CD4-positive, alpha-beta T cell treated with Interferon gamma for 1 hour (primary cell): ENCODE measurements at regions not wholly inside any gene's neighbourhood (a gene's known extent, or its start where the extent isn't known, plus 50 kb on each side); places are given as distances from the start of the nearest gene placed in this dataset.

ENCODE experiments used
- DNase-seq: peaks from one replicate; pipeline ENCODE4 v3.0.0-alpha.2; 2020

GRCh38 chr10:3723766-3724165 is 61.2 kb downstream of the KLF6 start:
- no peak for DNase-seq

DNA sequence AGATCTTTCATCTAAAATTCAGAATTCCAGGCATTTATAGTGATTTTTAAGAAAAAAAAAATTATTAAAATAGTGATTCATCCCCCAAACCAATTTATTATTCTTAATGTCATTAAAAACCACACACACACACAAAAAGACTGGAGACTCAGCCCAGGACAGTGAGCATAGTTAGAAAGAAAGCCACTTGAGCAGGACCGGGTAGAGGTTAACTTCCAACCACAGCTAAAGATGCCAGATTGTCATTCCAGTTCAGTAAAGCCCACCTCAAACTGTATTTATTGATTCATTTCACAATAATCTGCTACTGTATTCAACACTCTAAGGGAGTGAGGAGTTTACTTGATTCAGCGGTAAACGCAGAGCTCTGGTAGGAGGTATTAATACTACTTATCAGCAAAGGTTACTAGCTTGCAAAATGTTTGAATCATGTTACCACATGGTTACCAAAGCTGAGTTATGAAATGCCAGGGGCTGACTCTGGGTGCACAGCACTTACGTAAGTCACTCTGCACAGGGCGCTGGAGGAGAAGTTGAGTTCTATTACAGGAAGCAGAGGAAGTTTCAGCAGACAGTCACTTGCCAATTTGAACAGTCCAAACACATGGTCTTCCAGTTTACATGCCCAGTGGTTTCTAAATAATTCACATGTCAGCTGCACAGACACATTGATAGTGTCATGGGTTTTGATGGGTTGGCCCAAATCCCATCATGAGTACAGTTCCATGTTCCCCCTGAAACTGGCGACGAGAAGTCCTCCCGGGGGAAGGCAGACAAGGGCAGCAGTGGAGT is 64.6 kb downstream of the KLF6 start:
- peak; percentile 74 for DNase-seq

DNA sequence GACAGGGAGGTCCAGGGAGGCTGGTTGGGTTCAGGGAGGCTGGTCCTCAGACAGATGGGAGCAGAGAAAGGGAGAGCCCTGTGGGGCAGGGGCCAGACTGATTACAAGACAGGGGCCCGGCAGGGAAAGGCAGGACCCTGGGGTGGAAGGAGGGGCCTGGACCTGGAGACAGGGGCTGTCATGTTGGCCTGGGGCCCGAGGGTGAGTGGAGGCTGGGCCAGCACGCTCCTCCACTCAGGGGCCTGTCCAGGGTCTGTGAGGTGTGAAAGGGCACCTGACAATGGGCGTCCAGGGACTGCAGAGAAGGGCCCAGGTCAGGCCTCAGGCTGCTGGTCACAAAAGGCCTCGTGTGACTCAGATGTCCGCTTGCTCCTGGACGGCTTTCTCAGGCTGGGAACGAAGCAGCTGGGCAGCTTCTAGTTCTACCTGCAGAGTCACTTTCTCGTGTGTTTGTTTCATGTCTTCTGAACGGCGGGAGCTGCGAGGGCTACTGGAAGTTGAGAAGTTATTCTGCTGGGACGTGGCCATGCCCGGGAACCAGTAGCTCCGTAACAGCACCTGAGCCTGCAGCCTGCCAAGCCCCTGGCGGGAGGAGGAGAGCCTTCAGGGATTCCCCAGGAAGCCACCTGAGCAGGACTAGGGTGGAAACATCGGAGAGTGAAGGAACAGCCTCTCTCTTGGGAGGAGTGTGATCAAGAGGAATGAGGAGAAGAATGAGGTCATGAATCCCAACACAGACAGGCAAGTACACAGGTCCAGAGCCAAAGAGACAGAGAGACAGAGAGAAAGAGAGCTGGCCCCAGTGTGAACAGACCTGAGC is 65.8 kb downstream of the KLF6 start:
- DNase-seq: no peak

DNA sequence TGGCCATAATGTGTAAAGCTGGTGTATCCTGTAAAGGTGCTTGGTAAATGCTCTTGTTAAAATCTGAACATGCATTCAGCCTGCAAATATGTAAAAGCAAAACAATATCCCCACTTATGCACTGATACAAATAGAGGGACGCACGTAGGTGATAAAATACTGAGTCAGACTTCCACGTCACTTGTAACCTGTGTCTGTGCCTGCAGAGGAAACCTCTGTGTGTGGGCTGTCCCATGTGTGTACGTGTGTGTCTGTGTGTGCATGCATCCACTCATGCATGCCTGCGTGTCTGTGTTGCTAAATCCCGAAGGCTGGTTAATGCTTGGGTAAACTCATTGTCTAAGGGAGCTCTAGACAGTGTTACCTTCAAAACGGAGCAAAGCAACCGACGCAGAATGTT is 68.9 kb downstream of the KLF6 start:
- DNase-seq: no peak

- no peak for DNase-seq
Observed at GRCh38 chr10:3714967-3715366, 70.0 kb downstream of the KLF6 start.

DNA sequence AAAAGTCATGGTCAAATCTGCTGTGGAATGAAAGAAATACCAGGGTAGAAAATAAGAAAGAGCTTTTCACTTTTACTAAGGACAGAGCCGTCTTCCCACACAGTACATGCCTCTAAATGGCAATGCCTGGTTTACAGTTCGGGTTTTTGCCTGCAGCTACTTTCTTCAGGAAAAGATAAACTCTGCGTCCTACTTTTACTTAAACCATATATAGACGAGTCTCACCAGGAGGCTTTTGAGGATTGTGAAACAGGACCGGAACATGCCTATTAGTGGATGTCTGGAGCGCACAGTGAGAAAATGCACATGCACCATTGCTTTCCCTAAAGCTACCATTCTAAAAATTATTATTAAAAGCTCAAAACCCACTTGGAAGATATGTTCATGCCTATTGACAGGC is 70.5 kb downstream of the KLF6 start:
- DNase-seq: no peak

DNA sequence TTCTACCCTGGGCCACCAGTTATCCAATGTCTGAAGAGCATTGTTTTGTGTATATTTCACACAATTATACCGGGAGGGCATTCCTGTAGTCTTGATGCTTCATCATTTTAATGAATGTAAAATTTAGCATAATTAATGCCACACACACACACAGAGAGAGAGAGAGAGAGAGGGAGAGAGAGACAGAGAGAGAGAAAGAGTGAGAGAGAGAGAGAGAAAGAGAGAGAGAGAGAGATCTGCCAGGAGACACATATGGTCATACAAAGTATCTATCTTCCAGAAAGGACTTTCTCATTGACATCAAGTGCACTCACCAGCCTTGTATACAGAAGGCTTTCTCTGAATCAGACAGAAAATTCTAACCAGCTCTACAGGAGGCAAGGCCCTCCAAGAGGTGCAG is 72.3 kb downstream of the KLF6 start:
- DNase-seq: no peak

GRCh38 chr10:3711918-3712317 is 73.1 kb downstream of the KLF6 start:
- no peak for DNase-seq

DNA sequence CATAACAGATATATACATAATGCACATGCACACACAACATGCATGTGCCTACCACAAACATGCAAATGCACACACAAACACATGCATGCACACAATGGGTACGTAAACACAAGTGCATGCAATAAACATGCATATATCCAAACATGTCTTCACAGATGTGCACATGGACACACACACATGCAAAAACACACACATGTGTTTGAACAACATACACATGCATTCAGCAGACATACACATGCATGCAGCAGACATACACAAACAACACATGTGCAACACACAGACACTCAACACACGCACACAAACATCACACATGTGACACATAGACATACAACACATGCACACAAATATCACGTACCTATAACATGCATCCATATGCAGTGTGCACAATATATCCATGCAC is 74.2 kb downstream of the KLF6 start:
- DNase-seq: no peak

GRCh38 chr10:3709456-3710060 is 75.5 kb downstream of the KLF6 start:
- DNase-seq: no peak

- DNase-seq: no peak
Observed at GRCh38 chr10:3708852-3709251, 76.2 kb downstream of the KLF6 start.

GRCh38 chr10:3704565-3705325 is 80.3 kb downstream of the KLF6 start:
- no peak for DNase-seq

DNA sequence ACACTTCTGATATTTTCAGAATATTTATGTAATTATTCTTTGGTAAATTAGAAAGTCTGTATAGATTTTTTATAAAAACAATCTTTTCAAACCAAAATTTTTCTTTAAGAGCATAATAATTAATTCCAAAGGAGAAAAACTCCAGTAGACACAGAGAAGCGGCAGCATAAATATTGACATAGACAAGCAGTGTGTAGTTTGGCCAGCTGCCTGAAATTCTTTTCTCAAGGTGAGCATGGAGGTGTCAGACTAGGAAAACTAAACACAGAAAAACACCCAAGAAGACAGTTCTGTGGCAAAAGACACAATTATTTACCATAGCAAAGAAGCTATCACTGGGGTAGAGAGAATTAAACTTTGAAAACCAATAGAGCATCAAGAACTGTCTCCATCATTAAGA is 82.4 kb downstream of the KLF6 start:
- DNase-seq: no peak

DNA sequence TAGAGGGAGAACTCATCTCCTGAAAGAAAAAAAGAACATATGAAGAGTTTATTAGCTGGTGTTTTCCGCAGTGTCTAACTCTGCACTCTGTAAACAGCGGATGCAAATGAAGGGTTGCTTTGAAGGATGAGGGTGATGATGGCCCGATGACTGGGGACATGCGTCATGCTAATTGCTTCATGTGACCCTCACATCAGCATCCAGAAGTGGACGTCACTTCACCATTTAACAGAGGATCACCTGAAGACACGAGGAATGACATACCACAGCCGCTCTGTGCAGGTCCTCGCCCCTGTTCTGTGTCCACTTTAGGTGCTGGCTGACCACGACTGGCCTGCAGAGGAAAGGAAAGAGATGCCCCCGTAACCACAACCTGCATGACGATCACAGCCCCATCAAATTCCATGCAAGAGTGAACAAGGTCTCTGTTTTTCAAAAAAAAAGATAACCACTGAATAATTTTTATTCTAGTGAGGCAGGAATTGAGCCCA is 82.9 kb downstream of the KLF6 start:
- no peak for DNase-seq

- no peak for DNase-seq
Observed at GRCh38 chr10:3701491-3701890, 83.5 kb downstream of the KLF6 start.

DNA sequence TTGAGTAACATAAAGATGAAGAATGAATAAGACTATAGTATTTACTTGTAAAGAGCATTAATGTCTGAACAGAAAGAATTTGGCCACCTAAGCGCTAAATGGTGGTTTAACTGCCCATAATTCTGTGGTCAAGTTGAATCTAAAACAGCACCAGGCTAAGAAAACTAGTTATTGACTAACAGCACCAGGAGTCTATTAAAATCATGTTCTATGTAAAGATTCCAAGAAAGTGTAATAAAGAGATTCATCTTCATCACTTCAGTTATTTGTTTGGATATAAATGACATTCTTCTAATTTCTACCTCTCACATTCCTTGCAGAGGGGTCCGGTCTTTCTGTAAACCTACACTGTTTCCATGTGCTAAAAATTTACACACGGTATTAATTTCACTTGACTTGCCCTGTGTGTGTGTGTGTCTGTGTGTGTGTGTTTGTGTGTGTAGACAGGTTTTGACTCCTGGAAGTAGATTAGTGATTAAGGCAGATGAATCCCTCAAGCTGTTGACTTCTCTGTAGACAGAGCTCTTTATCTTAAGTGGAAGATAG is 84.4 kb downstream of the KLF6 start:
- DNase-seq: no peak

- no peak for DNase-seq
Observed at GRCh38 chr10:3699916-3700315, 85.1 kb downstream of the KLF6 start.

DNA sequence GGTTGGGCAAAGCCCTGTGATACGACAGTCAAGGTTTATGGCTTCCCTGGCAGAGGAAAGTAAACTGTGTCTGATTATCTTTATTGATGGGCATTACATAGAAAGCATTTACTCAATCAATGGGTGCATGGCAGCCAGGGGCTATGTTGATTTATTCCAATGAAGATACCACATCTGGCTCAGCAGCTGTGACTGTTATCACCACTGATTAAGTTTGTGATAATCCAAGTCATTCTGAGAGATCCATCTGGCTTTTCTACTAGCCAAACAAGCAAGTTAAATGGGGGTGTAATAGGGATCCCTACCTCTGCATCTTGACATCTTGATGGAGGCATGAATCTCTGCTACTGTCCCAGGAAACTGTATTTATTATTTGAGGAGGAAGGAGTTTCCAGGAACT is 86.7 kb downstream of the KLF6 start:
- no peak for DNase-seq

- no peak for DNase-seq
Observed at GRCh38 chr10:3693698-3694080, 91.3 kb downstream of the KLF6 start.

GRCh38 chr10:3693022-3693697 is 91.8 kb downstream of the KLF6 start:
- DNase-seq: no peak

DNA sequence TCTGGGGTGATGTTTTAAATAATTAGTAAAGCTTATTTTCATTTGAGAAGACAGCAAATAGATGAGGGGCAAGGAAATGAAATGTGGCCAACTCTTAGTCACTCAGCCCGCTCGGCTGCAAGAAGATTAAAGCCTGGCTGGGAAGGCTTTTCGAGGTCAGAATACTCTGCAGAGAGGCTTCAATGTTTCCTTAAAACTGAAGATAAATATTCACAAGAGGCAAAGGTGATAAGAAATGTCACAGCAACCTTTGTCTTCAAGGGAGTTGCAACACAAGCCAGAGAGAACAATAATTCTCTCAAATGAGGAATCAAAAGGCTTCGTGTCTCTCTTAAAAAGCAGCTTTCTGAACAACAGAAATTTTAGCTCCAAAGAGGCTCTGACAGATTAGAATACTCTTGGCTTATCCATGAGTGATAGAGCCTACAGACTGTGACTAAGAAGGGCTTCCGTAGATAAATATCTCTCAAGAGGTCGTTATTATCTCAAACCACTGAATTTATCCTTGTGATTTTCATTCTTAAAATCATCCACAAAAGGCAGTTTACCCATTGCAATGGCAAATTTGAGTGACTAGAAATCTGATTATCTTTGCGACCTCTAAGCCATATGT is 92.5 kb downstream of the KLF6 start:
- DNase-seq: no peak

GRCh38 chr10:3691482-3691881 is 93.5 kb downstream of the KLF6 start:
- no peak for DNase-seq
